Right lobe of liver (tissue), 4 donors: ENCODE measurements at regions not wholly inside any gene's neighbourhood (a gene's known extent, or its start where the extent isn't known, plus 50 kb on each side); places are given as distances from the start of the nearest gene placed in this dataset.

Source experiments
- POLR2A ChIP-seq: fragments of 450-650 bp; IDR thresholded peaks from one replicate; pipeline ENCODE4 v1.6.1; 2017; ENCODE audit warnings: antibody characterized with exemption, mild to moderate bottlenecking
- TF ChIP-seq, protein P1 (sequence below), 4 donors: fragments of 200-600 bp in 3 of 4; fragments of 450-650 bp in 1 of 4; IDR thresholded peaks; one replicate each; pipeline versions ENCODE4 v1.5.1 to v1.8.0; 2016 to 2022; ENCODE audit warnings: antibody characterized with exemption in 4 of 4, mild to moderate bottlenecking in 2 of 4
- donor health status: DM: no; HTN: no; CAD: no.
- donor health status: DM: no; HTN: no; CAD: no.
- donor health status: DM: no; HTN: yes; CAD: no.

DNA sequence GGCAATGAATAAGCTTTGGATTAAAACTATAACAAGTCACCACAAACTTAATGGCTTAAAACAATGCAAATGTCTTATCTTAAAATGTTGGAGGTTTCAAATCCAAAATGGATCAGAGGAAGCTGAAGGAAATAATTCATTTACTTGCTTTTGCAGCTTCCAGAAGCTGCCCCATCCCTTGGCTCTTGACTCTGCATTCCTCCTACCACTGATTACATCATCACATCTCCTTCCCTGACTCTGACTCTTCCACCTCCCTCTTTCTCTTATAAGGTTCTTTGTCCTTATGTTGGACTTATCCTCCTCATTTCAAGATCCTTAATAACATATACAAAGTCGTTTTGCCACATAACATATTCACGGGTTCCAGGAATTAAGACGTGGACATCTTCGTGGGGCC, 982.8 kb upstream of the ROBO1 start:
- TF ChIP-seq, protein P1, sequence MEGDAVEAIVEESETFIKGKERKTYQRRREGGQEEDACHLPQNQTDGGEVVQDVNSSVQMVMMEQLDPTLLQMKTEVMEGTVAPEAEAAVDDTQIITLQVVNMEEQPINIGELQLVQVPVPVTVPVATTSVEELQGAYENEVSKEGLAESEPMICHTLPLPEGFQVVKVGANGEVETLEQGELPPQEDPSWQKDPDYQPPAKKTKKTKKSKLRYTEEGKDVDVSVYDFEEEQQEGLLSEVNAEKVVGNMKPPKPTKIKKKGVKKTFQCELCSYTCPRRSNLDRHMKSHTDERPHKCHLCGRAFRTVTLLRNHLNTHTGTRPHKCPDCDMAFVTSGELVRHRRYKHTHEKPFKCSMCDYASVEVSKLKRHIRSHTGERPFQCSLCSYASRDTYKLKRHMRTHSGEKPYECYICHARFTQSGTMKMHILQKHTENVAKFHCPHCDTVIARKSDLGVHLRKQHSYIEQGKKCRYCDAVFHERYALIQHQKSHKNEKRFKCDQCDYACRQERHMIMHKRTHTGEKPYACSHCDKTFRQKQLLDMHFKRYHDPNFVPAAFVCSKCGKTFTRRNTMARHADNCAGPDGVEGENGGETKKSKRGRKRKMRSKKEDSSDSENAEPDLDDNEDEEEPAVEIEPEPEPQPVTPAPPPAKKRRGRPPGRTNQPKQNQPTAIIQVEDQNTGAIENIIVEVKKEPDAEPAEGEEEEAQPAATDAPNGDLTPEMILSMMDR (IDR thresholded peaks at IDR 0.05): no peak
- no peak for TF ChIP-seq POLR2A
